Heart left ventricle (tissue), 16 donors: ENCODE measurements at regions not wholly inside any gene's neighbourhood (a gene's known extent, or its start where the extent isn't known, plus 50 kb on each side); places are given as distances from the start of the nearest gene placed in this dataset.
A peak's percentile ranks its signal among the peaks of the same experiment; 100 is the strongest.

Source experiments
- ATAC-seq, 4 donors: fragments of 200-7000 bp; cut with Tn5 transposase; one replicate each; pipeline ENCODE4 v1.9.1; 2020 to 2022; ENCODE audit warnings: moderate library complexity in 4 of 4, mild to moderate bottlenecking in 3 of 4, moderate number of reproducible peaks in 1 of 4
- DNase-seq, 5 donors: peaks; one replicate each; pipeline ENCODE4 v3.0.0-alpha.2; 2020
- H3K27ac ChIP-seq, 12 donors: fragments of 200-600 bp; sonication (generic) in 4 of 12; one replicate each; pipeline versions ENCODE4 v1.5.0 to v1.8.0; 2016 to 2022; ENCODE audit warnings: mild to moderate bottlenecking in 2 of 12
- H3K27me3 ChIP-seq, 9 donors: fragments of 200-600 bp; sonication (generic) in 2 of 9; one replicate each; pipeline versions ENCODE4 v1.5.1 to v1.8.0; 2016 to 2022; ENCODE audit warnings: mild to moderate bottlenecking in 3 of 9
- H3K36me3 ChIP-seq, 9 donors: fragments of 200-600 bp; sonication (generic) in 2 of 9; one replicate each; pipeline versions ENCODE4 v1.5.0 to v1.8.0; 2018 to 2022; ENCODE audit warnings: mild to moderate bottlenecking in 2 of 9
- H3K4me1 ChIP-seq, 12 donors: fragments of 200-600 bp; sonication (generic) in 4 of 12; one replicate each; pipeline versions ENCODE4 v1.5.0 to v1.8.0; 2016 to 2022; ENCODE audit warnings: mild to moderate bottlenecking in 3 of 12
- H3K4me3 ChIP-seq, 12 donors: fragments of 200-600 bp; sonication (generic) in 4 of 12; one replicate each; pipeline versions ENCODE4 v1.5.0 to v1.8.0; 2017 to 2022; ENCODE audit warnings: mild to moderate bottlenecking in 9 of 12, moderate library complexity in 4 of 12
- H3K9me3 ChIP-seq, 12 donors: fragments of 200-600 bp; sonication (generic) in 4 of 12; one replicate each; pipeline versions ENCODE4 v1.5.0 to v1.8.0; 2016 to 2022; ENCODE audit warnings: mild to moderate bottlenecking in 1 of 12
- CTCF ChIP-seq, 12 donors: fragments of 200-600 bp; sonication (generic) in 4 of 12; IDR thresholded peaks; one replicate each; pipeline versions ENCODE4 v1.5.0 to v1.8.0; 2018 to 2022; ENCODE audit warnings: antibody characterized with exemption in 12 of 12, mild to moderate bottlenecking in 5 of 12
- POLR2A ChIP-seq, 2 donors: fragments of 450-650 bp; IDR thresholded peaks; one replicate each; pipeline ENCODE4 v1.6.1; 2017; ENCODE audit warnings: antibody characterized with exemption in 2 of 2, mild to moderate bottlenecking in 2 of 2, moderate library complexity in 2 of 2
- WGBS, 4 donors: extraction: QIAGEN DNeasy Blood & Tissue Kit in 2 of 4; methylation state at CpG; one replicate each; pipeline versions ENCODE4 v1.1.5 to v1.1.7; 2013 to 2018; 5-methylcytosine and 5-hydroxymethylcytosine counted together
- intact Hi-C, 10 donors: fragments of 100-400 bp; cut with DNase I; formaldehyde crosslinking; loops; one replicate each; pipeline versions ENCODE4 v1.11.1 to v1.14.2; 2022
- donor health status: ischemic (EF 13 %, LVEDD 7.1; RV severe dilation, severe dysfunction).
- donor health status: healthy with polysubstance abuse.
- donor health status: DM: no; HTN: yes; CAD: no.
- donor health status: DM: no; HTN: no; CAD: no.
- donor health status: ischemic (EF 25% LVEDD 6.9; RV normal size, moderate dysfunction).
- donor health status: ischemic (EF 25% LVEDD 5.7; RV mildly dilated, moderate dysfunction).
- donor health status: healthy.
- donor health status: DM: yes; HTN: yes; CAD: no.
- donor health status: ischemic (EF 35%, LVEDD 5.7; RV mildly dilated, moderate dysfunction).
- donor health status: nonischemic (EF 11% LVEDD 7.7; RV severe dilation, severe dysfunction).
- donor health status: DM: yes; HTN: yes; CAD: no.
- donor health status: PGD.
- donor health status: ischemic (EF 29% LVEDD 5.4; RV normal size, mild dysfunction).
- donor health status: nonischemic (EF 23%, LVEDD 6.1; RV moderate dilation, normal function).

GRCh38 chr16:56087626-56088025, 103.7 kb upstream of the GNAO1 start:
- 68 to 80% (median 72%) methylated on average over 6 of the region's 6 CpGs for WGBS, 4 donors
- no peak for DNase-seq
- ATAC-seq, result peak in 2 of 4 donors; percentile 72 to 73

GRCh38 chr16:56081371-56081770, 109.9 kb upstream of the GNAO1 start:
- Histone ChIP-seq H3K4me1 (no peaks in the 10 kb centered on the region), H3K27me3 (no peaks in the 10 kb centered on the region)
- no peak for ATAC-seq

More at GRCh38 chr16:56087626-56088025, 103.7 kb upstream of the GNAO1 start:
- TF ChIP-seq POLR2A (IDR thresholded peaks at IDR 0.05) (no peak), CTCF (IDR thresholded peaks at IDR 0.05) (no peak)
- Histone ChIP-seq H3K9me3 (no peaks in the 10 kb centered on the region), H3K36me3 (no peaks in the 10 kb centered on the region), H3K4me1 (no peaks in the 10 kb centered on the region), H3K4me3 (no peak overlapping the region), H3K27ac (no peak overlapping the region), H3K27me3 (no peaks in the 10 kb centered on the region)
- intact Hi-C loops, result no loop called here

GRCh38 chr16:56075732-56076388, 115.4 kb upstream of the GNAO1 start:
- ATAC-seq (peak in 1 of 4 donors; percentile 16), DNase-seq (no peak)
- intact Hi-C loops, result no loop called here
- H3K4me1 ChIP-seq, result peaks cover 0 to 6% (median 0%) of the 10 kb centered on the region in 12 donors
- WGBS, 4 donors, result 51 to 68% (median 60%) methylated on average over 11 of the region's 11 CpGs
- no peaks in the 10 kb centered on the region for H3K36me3 ChIP-seq
- no peaks in the 10 kb centered on the region for H3K9me3 ChIP-seq
- H3K27me3 ChIP-seq, result no peaks in the 10 kb centered on the region
- no peak overlapping the region for H3K4me3 ChIP-seq
- no peak overlapping the region for H3K27ac ChIP-seq
- TF ChIP-seq POLR2A (IDR thresholded peaks at IDR 0.05) (no peak), CTCF (IDR thresholded peaks at IDR 0.05) (no peak)

More at GRCh38 chr16:56081371-56081770, 109.9 kb upstream of the GNAO1 start:
- no peaks in the 10 kb centered on the region for H3K9me3 ChIP-seq
- 90 to 100% (median 96%) methylated on average over 2 of the region's 2 CpGs for WGBS, 4 donors
- intact Hi-C loops, result no loop called here
- no peak overlapping the region for H3K4me3 ChIP-seq
- DNase-seq, result no peak
- no peaks in the 10 kb centered on the region for H3K36me3 ChIP-seq
- TF ChIP-seq POLR2A (IDR thresholded peaks at IDR 0.05) (no peak), CTCF (IDR thresholded peaks at IDR 0.05) (no peak)
- no peak overlapping the region for H3K27ac ChIP-seq

- Histone ChIP-seq H3K9me3 (no peaks in the 10 kb centered on the region), H3K4me3 (no peak overlapping the region), H3K27me3 (no peaks in the 10 kb centered on the region), H3K4me1 (peaks cover 0 to 6% (median 0%) of the 10 kb centered on the region in 12 donors), H3K27ac (no peak overlapping the region), H3K36me3 (no peaks in the 10 kb centered on the region)
- no peak for DNase-seq
- ATAC-seq, result no peak
- intact Hi-C loops, result no loop called here
- WGBS, 4 donors, result 63 to 75% (median 66%) methylated on average over 4 of the region's 4 CpGs
- TF ChIP-seq CTCF (IDR thresholded peaks at IDR 0.05), result no peak
- TF ChIP-seq POLR2A (IDR thresholded peaks at IDR 0.05), result no peak
Measured at GRCh38 chr16:56073508-56073907, 117.8 kb upstream of the GNAO1 start.
